CD4-positive, alpha-beta T cell treated with Interleukin-4 for 1 hour (primary cell): ENCODE measurements at regions not wholly inside any gene's neighbourhood (a gene's known extent, or its start where the extent isn't known, plus 50 kb on each side); places are given as distances from the start of the nearest gene placed in this dataset.

ENCODE experiments used
- DNase-seq, 2 donors: peaks; one replicate each; pipeline ENCODE4 v3.0.0-alpha.2; 2020 to 2022

DNA sequence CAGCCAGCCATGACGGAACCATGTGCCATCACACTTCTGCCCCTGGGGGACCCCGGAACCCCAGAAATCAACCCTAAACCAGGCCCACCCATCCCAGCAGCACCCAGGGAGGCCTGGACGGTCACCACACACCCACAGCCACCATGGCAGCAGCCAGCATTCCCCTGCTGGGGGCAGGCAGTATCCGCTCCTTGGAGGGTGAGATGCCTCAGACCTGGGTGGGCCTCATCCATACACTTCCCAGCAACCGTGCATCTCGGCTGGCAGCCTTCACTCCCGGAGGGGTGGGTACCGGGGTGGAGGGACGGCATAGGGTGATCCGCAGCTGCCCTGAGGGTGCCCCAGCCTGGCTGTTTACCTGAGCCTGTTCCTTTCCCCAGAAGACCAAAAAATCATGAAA, 69.1 kb upstream of the FAM20C start:
- no peak for DNase-seq

DNA sequence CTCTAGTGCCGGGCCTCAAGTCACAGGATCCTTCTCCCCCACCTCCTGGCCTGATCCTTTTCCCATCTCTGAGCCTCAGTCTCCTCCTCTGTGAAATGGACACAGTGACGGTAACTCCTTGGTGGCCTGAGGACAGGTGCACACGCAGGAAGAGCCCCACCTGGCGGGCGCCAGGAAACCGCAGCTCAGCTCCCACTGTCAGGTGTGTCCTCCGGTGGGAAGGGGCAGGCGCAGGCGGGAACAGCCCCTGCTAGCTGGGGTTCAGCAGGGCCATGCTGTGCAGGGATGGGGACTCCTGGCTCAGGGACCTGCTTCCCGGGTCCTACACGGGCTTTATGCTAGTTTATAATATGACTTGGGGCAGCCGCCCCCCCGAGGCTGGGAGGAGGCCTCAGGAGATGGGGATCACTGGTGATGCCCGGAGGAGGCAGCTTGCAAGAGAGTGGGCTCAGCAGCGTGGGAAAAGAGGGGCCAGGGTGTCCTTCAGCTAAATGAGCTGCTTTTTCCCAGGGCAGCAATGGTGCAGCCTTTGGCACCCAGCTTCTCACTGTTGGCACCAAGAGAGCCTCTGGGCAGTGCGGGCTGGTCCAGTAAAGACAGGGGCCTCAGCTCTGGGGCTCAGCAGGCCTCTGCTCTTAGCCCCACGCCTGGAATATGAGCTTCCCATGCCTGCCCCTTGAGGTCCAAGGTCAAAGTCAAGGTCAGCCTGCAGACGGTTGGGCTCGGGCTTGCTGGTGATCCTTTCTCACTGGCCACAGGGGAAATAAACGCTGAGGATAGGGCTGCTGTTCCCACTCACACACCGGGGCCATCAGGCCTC, 68.0 kb upstream of the FAM20C start:
- no peak for DNase-seq

DNA sequence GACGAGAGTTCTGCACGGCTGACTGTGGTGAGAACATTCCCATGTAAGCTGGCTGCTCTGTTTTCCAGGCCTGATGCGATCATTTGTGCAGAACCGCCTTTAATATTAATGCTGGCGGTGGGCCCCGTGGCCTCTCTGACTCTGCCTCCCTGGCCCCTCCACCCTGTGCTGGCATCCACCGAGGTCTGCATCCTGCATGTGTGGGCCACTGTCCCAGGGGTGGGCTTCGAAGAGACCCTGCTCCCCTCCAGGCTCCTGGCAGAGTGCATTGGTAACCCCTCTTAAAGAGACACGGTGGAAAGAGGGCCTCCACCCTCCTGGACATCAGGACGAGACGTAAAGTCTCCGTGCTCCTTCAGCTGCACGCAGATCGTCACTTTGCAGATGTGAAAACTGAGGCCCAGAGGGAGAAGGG, 67.3 kb upstream of the FAM20C start:
- DNase-seq, result no peak

DNA sequence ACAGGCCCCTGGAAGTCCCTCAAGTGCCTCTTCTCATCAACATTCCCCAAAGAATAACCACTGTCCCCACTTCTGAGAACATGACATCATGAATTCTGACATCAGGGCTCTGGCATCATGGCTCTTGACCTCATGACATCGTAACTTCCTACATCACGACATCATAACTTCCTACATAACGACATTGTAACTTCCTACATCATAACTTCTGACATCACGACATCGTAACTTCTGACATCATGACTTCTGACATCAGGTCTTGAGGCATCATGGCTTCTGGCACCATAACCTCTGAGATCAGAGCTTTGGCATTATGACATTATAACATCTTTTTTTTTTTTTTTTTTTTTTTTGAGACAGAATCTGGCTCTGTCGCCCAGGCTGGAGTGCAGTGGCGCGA, 66.7 kb upstream of the FAM20C start:
- DNase-seq, result no peak

DNA sequence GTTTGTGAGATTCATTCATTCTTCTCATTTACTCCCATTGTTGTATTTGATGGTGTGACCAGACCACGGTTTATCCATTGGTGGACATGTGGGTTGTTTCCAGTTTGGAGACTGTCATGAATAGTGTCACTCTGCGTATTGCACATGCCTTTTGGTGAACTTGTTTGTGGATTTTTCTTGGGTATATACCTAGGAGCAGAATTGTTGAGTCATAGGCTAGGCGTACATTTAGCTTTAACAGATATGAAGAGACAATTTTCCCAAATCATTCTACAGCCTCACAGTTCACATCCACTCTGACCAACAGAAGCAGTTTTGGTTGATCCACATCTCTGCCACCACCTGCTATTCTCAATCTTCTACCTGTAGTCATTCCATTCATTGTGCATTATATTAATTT, 66.0 kb upstream of the FAM20C start:
- DNase-seq, result no peak

DNA sequence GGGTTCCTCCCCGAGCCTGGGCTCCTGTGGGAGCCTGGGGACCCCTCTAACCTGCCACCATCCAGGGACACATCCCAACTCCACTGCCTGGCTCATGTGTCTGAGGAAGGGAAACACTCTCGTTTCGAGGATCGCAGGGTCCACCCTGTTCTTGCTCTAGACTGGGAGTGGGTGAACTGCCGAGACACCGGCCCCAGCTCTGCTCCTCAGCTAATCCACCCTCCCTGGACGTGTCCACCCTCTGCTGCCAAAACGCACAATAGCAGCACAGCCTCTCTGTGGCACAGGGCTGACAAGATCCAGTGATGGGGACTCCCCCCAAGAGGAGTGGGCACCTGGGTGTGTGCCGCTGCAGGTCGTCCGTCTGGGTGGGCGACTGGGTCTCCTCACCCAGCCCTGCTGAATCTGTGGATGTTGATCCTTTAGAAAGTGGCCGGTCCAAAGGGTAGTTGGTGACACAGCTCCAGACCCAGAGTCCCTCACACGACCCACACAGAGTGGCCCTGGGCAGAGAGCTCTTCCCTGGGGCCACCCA, 65.2 kb upstream of the FAM20C start:
- no peak for DNase-seq

DNA sequence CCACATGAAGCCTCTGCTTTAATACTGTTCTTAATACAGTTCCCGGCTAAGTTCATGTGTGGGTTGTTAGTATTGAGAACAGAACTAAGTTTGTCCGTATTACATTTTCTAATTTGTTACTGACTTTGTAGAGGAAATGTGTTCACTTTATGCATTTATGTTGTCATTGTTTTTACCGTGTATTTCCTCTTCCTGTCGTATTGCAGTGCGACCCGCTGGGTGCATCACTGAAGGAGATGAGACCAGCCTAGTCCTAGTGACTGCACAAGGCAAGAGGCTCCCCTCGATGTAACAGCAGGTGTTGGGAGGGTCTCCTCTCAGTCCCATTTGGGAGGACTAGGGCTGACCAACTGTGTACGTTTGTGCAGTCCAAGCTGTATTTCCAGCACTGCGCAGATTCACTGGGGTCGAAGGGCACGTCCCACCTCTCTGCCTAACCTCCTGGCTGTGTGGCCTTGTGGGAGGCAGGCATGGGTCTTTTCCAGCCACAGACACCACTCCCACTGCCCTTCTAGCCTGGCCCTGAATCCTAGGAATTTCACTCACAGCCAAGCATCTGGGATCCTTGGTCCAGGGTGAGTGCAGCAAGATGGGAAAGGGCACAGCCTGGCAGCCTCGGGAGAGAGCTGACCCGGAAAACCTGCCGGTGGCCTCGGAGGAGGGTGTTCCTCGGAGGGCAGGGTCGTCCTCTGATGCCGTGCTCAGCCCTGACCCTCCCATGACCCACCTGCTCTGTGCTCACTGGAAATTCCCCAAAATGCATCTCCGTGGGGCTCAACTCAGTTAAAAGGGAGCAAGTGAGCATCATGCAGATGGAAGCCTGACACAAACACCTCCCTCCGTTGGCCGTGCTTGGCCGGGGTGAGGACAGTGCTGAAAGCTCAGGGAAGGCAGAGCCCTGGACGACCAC, 63.9 kb upstream of the FAM20C start:
- DNase-seq, result no peak

DNA sequence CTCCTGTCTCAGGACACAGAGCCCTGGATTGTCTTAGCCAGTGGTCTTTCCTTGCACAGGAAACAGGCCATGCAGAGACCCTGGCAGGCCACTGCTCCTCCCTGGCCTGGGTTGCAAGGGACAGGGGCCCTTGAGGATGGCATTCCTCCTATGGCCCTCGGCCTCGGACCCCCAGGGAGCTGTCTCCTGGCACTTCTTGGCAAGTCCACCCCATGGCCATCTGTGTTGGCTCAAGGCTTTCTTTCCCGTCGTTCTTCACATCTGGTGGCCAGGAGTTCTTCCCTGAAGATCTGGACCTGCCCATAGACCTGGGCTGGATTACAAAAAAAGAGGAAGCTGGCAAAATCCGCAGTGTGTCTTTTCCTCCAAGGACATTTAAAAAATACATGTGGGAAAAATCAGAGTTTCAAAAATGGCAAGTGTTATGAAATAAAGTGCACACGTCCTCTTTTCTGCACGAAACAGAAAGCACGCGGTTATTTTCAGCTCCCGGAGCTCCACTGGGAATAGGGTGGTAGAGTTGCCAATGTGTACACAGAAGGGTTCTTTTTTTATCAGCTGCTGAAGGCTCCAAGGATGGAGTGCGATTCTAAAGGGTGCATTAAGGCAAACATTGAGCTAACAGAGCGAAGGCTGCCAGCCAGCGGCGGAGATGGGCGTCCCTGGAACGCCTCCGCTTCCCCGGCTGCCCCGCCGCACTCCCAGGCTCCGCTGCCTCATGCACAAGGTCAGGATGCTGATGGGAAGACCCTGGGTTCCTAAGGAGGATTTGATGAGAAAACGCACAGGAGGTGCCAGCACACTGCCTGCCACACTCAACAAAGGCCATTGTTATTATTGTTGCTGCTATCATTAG, 62.8 kb upstream of the FAM20C start:
- no peak for DNase-seq

DNA sequence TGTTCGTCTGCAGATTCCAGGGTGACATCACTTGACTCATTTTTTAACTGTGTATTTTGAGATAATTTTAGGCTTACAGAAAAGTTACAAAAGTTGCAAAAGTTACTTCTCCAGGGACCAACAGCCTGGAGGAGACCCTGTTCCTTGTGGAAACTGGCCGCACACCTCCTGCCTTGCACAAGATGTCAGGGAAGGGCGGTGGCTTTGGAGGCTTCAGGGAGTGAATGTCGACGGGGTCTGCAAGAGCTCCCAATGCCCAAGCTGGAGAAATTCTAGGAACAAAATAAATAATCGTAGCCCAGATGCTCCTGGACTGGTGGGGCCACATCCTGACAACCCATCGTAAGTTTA, 62.2 kb upstream of the FAM20C start:
- no peak for DNase-seq

DNA sequence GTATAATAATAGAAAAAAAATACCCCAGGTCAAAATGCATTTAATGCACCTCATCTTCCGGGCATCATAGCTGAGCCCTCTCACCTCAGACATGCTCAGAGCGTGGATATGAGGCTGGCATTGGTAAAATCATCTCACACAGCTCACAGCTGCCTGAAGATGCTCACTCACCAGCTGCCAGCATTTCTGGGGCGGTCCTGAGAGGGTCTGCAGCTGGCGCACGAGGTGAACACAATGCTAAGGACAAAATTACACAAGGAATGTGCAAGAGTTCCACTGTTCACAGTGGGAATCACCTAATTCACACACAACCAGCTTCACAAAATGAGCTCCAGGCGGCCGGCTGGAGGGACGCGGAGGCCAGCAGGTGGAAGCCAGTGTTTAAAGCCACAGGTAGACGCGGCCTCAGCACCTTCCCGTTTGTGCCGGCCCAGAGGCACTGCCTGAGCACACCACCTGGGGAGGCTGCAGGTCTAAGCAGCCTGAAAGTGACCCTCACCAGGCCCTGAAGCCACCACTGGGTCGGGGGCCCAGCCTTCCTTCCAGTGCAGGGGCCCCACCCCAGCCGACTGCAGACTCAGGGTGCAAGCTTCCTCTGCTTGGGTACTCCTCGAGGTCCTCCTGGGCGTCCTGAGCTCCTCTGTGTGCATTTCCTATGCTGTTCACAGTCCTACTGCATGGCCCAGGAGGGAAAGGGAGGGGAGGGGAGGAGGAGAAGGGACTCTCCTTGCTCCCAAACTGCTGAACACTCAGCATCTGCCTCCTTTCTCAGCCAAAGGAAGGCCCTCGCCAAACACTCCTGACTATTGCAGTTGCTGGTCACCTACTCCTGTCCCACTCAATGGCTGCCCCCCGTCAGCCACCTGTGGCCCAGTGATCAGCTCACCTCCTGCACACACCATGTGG, 61.2 kb upstream of the FAM20C start:
- DNase-seq, result no peak

DNA sequence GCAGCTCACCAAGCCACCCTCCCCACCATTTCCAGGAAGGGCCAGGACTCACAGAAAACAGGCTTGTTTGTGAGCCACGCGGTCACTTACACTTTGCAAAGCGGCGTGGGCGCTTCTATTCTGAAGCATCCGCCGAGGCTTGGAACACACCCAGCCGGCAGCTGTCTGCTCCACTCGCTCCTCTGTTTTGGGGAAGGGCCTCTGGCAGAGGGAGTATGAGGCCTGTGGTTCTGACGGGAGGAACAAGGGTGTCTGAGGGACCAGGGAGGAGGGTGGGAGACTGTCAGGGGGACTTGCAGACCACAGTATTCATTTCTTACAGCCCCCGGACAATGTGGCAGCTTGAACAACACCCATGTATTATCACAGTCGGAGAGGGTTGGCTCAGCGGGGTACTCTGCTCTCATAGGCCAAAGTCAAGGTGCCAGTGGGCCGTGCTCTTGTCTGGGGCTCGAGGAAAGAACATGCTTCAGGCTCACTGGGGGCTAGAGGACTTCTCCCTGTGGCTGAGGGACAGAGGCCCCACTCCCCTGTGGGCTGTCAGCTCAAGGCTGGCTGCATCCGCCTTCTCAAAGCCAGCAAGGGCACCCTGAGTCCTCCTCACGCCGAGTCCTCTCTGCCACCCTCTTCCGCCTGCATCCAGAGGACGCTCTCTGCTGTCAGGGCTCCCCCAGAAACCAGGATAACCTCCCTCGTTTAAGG, 60.4 kb upstream of the FAM20C start:
- no peak for DNase-seq

DNA sequence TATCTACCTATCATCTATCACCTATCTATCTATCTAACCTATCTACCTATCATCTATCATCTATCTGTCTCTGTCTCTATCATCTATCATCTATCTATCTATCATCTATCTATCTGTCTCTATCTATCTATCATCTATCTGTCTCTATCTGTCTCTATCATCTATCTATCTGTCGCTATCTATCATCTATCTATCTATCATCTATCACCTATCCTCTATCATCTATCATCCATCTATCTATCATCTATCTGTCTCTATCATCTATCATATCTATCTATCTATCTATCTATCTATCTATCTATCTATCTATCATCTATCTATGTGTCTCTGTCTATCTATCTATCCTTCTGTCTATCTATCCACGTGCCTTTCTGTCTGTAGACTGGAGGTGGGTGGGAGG, 59.5 kb upstream of the FAM20C start:
- DNase-seq, result no peak

DNA sequence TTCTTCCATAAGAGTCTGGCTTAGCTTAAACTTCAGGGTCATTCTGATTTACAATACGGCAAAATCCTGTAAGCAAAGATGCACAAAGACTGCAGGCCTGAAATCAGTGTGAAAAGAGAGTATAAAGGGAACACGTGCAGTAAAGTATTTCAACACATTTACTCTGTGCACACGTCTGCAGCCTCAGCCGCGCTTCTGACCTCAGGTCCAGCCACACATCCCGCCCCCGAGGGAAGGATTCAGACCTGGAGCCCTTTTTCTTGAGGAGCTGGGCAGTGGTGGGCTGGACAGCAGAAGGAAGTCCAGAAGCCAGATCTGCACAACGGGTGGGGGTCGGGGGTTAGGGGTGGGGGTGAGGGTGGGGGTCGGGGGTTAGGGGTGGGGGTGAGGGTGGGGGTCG, 58.9 kb upstream of the FAM20C start:
- DNase-seq, result no peak

DNA sequence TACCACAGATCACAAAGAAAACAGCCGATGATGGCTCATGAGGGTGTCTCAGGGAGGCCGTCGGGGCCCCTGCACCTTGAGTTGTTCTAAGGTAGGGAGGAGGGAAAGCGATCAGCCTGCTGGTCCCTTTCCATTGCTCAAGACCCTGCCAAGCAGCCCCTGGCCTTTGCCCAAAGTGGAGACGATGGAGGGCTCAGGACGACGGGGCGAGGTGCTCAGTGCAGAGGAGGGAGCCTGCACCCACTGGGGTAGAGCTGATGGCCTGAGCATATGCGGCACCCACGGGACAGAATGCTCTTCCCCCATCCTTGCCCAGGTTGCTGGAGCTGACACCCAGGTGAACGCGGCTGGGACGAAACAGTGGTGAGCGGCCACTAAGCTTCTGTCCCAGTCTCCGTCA, 58.3 kb upstream of the FAM20C start:
- DNase-seq, result no peak

DNA sequence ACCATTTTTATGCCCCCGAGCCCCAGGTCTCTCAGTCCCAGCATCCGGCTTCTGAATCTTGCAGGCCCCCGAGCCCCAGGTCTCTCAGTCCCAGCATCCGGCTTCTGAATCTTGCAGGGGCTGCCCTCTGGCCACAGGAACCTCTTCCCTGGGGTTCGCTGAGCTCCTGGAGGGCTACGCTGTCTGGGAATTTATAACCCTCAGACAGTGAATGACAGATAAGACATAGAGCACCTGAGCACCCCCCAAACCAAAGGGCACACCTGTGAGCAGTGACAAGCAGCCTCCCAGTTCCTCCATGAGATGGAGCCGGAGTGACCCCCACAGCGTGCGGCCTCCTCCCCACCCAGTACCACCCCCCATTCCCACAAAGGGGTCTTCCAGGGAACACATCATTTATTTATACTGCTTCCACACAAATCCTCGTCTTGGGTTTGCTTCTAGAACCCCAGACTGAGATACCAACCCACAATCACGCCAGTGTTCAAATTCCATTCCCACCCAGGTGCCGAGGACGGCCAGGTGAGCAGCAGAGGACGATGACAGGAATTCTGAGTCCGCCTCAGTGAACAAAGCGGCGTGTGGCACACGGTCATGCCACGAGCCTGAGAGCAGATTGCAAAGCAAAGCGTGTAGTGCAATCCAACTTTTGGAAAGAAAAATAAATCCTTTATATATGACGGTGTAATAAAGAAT, 57.7 kb upstream of the FAM20C start:
- DNase-seq, result no peak

DNA sequence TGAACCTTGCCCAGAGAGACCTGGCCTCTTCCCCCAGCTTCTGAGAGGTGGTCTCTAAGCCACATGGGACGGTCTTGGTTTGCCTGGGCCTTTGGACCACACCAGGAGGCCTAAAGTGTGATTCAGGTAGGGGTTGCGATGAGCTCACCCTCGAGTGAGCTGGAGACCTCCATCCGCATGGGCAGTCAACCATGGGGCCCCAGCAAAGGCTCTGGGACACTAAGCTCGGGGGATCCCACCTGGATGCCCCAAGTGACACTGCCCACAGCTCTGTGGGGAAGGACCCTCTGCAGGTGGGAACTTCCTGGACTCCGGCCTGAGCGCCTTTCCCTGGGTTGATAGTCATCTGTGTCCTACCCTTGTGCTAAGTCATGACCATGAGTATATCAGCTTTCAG, 57.1 kb upstream of the FAM20C start:
- DNase-seq, result no peak

DNA sequence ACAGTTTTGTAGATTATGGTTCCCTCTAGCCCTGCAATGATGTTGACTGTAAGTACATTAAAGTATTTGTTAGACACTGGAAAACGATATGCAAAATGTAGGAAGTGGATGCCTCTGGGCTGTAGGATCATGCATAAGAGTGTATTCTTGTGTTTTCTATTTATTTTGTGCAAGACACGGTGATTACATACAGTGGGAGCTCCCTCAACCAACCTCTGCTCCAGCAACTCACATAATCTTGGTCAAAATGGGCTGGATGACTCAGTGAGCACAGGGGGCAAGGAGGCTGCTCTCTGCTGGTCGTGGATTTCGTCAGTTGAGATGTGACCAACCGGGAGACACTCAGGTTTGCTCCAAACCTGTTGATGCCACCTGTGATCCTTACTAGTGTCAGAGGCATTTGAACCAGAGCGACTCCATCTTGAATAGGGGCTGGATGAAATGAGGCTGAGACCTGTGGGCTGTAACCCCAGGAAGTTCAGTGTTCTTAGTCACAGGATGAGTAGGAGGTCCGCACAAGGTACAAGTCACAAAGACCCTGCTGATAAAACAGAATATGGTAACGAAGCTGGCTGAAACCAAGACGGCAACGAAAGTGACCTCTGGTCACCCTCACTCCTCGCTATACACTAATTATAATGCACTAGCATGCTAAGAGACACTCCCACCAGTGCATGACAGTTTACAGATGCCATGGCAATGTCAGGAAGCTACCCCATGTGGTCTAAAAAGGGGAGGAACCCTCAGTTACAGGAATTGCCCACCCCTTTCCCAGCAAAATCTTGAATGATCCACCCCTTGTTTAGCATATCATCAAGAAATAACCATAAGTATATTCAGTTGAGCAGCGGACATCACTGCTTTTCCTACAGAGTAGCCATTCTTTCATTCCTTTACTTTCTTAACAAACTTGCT, 56.4 kb upstream of the FAM20C start:
- no peak for DNase-seq

DNA sequence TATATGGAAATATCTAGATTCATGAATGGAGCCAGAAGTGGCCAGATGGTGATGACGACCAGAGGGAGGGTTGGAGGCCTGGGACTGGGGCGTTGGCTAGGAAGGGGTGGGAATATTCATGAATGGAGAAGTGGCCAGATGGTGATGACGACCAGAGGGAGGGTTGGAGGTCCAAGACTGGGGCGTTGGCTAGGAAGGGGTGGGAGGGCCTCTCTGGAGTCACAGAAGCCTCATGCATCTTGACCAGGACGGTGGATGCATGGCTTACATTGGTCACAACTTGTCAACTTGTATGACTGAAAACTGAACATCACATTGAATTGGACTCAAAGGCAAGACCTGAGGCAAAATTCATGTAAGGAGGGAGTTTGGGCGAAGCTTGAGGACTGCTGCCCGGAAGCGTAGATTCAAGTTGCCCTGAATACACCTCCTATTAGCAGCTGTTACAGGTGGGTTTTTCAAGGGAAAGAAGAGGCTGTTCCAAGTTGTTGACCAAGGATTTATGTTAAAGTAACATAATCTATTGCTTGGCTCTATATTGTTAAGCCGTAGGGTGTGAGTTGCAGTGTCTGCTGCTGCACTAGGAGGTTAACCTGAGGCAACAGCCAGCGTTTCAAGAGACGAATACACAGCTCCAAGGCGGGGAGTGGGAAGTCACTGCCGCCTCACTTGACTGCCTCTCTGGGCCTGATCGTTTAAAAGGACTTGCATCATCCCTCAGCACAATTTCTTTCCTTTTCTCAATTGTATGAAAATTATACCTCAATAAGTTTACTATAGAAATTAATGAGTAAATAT, 55.1 kb upstream of the FAM20C start:
- DNase-seq, result no peak

DNA sequence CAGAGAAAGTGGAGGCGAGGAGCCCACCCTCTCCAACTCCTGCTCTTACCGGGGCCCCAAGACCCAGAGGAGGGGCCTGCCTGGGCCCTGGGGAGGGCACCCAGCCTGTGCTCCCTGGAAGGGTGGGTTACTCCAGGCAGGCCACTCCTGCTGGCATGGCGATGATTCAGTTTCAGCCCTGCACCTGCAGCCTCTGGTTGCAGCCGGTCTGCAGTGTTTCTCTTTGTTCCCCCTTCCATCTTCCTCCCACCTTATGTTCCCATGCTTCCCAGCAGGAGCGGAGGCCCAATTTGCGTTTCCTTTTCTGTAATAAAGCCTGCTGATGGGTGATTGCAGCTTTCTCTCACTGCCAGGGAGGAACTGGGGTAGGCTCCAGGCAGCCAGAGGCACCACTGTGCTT, 53.2 kb upstream of the FAM20C start:
- no peak for DNase-seq
